ENCODE measurements at regions not wholly inside any gene's neighbourhood (a gene's known extent, or its start where the extent isn't known, plus 50 kb on each side); places are given as distances from the start of the nearest gene placed in this dataset.
A peak's percentile ranks its signal among the peaks of the same experiment; 100 is the strongest.

DNA sequence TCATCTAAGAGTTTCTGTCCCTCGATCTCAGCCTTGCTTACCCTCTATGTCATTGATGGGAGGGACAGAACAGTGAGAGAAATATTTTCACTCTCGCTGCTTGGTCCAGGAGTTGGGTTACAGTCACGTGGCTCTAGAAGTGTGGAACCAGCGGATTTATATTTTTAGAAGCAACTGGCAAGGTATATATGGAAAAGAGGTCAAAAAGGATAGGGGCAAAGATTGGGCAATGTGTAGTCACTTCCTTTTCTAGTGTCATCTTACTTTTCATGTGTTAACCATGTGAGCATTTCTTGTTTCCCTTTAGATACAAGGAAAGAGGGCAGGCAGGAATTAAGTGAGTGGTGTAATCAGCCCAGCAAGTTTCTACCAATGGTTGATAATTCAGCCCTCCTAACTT lies 111.5 kb upstream of the ZNF366 start:
- no peak overlapping the region for H3K4me3 Mint-ChIP-seq
- peaks cover 9% of the 10 kb centered on the region for H3K27me3 Mint-ChIP-seq
- no peaks in the 10 kb centered on the region for H3K9me3 Mint-ChIP-seq
- ChIA-PET CTCF (interaction anchor here (1.7 kb wide), 1 partner anchor 8 kb away, joined by 3 read pairs; no protein-coding TSS in a partner anchor), POLR2A (no interaction called here)
- H3K4me1 Mint-ChIP-seq: no peaks in the 10 kb centered on the region
- no peaks in the 10 kb centered on the region for H3K36me3 Mint-ChIP-seq (ENCODE audit: low read depth)
- DNase-seq: no peak
- no peak overlapping the region for H3K27ac Mint-ChIP-seq

DNA sequence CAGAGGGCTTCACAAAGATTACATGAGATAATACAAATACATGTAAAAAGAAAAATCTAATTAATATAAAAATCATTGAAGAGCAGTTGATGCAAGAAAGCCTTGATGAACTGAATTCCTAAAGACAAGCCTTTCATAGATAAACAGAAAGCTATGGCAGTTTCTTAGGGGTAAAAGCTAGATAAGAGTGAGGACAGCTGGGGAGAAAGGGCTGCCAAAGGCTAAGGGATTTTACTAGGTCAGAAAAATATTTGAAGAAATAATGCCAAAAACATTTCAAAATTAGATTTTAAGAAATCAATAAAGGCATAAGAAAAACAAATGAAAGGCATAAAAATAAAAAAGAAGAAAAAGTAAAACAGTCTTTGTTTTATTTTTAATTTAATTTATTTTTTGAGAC lies 107.9 kb upstream of the ZNF366 start:
- H3K4me1 Mint-ChIP-seq: no peaks in the 10 kb centered on the region
- ChIA-PET CTCF (no interaction called here), POLR2A (no interaction called here)
- H3K27me3 Mint-ChIP-seq: peaks cover 20% of the 10 kb centered on the region
- H3K4me3 Mint-ChIP-seq: no peak overlapping the region
- H3K9me3 Mint-ChIP-seq: no peaks in the 10 kb centered on the region
- H3K36me3 Mint-ChIP-seq (ENCODE audit: low read depth): no peaks in the 10 kb centered on the region
- H3K27ac Mint-ChIP-seq: no peak overlapping the region
- DNase-seq: no peak

DNA sequence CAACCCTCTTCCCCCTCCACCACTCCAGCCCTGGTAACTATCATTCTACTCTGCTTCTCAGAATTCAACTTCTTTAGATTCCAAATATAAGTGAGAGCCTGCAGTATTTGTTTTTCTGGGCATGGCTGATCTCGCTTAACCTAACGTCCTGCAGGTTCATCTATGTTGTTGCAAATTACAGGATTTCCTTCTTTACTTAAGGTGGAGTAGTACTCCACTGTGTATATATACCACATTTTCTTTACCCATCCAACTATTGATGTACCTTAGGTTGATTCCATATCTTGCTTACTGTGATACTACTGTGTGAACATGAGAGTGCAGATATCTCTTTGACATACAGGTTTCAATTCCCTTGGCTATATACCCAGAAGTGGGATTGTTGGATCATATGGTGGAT lies 106.3 kb upstream of the ZNF366 start:
- POLR2A ChIA-PET: no interaction called here
- peaks cover 17% of the 10 kb centered on the region for H3K27me3 Mint-ChIP-seq
- no peaks in the 10 kb centered on the region for H3K9me3 Mint-ChIP-seq
- H3K4me3 Mint-ChIP-seq: no peak overlapping the region
- no peak overlapping the region for H3K27ac Mint-ChIP-seq
- H3K4me1 Mint-ChIP-seq: no peaks in the 10 kb centered on the region
- no peaks in the 10 kb centered on the region for H3K36me3 Mint-ChIP-seq (ENCODE audit: low read depth)
- DNase-seq: no peak
- CTCF ChIA-PET: no interaction called here

DNA sequence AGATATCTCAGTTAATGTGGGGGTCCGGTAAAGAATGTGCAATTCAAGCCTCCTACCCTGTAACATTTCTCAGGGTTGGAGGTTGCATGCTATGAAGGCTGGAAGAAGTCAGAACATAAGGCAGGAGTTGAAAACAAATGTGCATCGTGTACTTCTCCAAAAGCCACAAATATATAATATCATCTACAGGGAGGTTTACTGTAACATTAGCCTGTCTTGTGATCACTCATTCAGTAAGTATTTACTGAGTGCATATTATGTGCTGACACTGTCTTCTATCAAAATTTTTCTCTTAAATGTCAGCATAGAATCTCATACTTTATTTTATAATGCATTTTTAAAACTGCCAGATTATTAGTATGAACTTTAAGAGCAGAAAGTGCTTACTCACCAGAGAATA lies 105.6 kb upstream of the ZNF366 start:
- Mint-ChIP-seq H3K36me3 (ENCODE audit: low read depth) (no peaks in the 10 kb centered on the region), H3K4me1 (no peaks in the 10 kb centered on the region), H3K4me3 (no peak overlapping the region), H3K27ac (no peak overlapping the region), H3K27me3 (peaks cover 17% of the 10 kb centered on the region), H3K9me3 (no peaks in the 10 kb centered on the region)
- ChIA-PET CTCF (interaction anchor here (3.9 kb wide), 1 partner anchor 206 kb away, joined by 52 read pairs; the partner anchor contains the start of gene TNPO1), POLR2A (no interaction called here)
- DNase-seq: no peak

DNA sequence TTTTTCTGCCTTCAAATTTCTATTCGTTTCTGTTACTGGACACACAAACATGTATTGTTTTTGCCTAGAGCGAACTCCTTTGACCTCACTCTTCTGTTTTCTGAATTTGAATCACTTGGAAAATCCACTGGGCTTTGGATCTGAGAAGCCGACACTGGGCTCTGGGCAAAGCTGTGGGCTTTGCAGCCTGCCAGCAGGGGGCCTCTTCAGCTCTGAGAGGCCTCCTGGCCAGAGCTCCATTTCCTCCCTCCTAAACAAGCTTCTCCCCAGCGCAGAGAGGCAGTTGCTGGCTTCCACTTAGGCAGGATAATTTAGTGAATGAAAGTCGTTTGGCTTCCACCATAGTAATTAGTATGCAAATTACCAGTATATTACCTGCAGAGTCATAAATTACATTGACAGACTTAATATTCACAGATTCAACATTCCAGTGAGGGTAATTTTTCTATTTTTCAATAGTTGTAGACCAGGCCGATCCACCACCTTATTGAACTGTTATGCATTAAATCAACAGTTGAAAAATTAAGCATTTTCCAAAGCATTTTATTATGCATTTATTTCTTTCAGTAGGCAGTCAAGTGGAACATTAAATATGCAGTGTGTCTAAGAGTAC lies 104.0 kb upstream of the ZNF366 start:
- Mint-ChIP-seq H3K27ac (no peak overlapping the region), H3K27me3 (peaks cover 15% of the 10 kb centered on the region), H3K9me3 (no peaks in the 10 kb centered on the region), H3K36me3 (ENCODE audit: low read depth) (no peaks in the 10 kb centered on the region), H3K4me1 (no peaks in the 10 kb centered on the region), H3K4me3 (no peak overlapping the region)
- POLR2A ChIA-PET: interaction anchor here (1.0 kb wide), 1 partner anchor 206 kb away, joined by 4 read pairs; no protein-coding TSS in a partner anchor
- DNase-seq: peak; percentile 38
- CTCF ChIA-PET: interaction anchor here (1.0 to 3.9 kb wide), 8 partner anchors 8 to 345 kb away, joined by 3 to 52 read pairs (median 3); partner anchors contain the start of genes FCHO2 and TNPO1

DNA sequence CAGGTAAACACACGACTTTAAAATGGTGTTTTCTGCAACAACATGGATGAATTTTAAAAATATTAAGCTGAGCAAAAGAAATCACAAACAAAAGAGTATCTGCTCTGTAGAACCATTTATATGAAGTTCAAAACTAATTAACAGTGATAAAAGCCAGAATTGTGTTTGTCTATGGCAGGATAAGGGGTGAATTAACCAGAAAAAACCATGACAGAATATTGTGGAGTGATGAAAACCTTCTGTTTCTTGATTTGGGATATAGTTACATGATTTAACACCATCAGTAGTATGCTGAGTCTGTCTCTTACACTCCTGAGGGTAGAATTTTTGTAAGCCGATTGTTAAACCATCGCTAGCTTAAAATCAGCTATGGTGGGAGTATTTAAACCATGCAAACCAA lies 101.7 kb upstream of the ZNF366 start:
- POLR2A ChIA-PET: no interaction called here
- Mint-ChIP-seq H3K27me3 (peaks cover 15% of the 10 kb centered on the region), H3K4me3 (no peak overlapping the region), H3K9me3 (no peaks in the 10 kb centered on the region), H3K4me1 (no peaks in the 10 kb centered on the region), H3K27ac (no peak overlapping the region), H3K36me3 (ENCODE audit: low read depth) (no peaks in the 10 kb centered on the region)
- CTCF ChIA-PET: interaction anchor here (0.9 to 3.9 kb wide), 2 partner anchors 210 to 227 kb away, joined by 3 to 52 read pairs; partner anchors contain the start of gene TNPO1
- no peak for DNase-seq

DNA sequence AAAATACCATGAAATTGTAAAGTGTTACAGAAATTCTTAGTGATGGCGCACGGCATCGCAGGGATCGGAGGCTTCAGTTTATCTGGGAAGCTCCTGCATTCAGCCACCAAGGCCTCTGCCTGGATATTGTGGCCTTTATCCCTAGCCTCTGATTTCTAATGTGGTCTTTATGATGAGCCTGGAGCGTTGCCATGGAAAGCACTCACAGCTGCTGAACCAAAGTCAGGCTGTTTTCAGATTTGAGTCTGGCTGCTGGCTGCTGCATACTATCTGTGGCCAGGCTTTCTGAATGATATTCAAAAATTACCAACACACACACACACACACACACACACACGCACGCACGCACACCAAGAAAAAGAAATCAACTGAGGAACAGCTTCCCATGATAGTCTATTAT lies 101.1 kb upstream of the ZNF366 start:
- no peak overlapping the region for H3K27ac Mint-ChIP-seq
- peaks cover 14% of the 10 kb centered on the region for H3K27me3 Mint-ChIP-seq
- ChIA-PET CTCF (interaction anchor here (1.2 kb wide), 1 partner anchor 14 kb away, joined by 3 read pairs; no protein-coding TSS in a partner anchor), POLR2A (no interaction called here)
- no peak for DNase-seq
- no peaks in the 10 kb centered on the region for H3K4me1 Mint-ChIP-seq
- H3K4me3 Mint-ChIP-seq: no peak overlapping the region
- no peaks in the 10 kb centered on the region for H3K9me3 Mint-ChIP-seq
- H3K36me3 Mint-ChIP-seq (ENCODE audit: low read depth): no peaks in the 10 kb centered on the region

DNA sequence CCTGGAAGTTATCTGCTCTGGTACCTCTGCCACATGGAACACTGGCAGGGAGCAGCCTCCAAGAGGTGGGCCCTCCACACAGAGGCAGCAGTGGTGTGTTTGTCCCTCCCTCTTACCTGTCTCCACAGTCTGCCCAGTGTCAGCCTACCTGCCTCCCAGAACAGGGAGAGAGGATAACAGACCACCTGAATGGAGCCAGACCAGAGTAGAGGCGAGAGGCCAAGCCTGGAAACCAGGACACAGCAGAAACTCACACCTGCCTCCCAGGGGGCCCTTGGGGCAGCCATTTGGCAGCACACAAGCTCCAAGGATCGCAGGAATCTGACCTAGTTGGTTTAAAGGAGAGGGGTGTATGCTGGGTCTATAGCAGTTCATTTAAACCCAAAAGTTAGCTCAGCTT lies 100.2 kb upstream of the ZNF366 start:
- no peak for DNase-seq
- Mint-ChIP-seq H3K9me3 (no peaks in the 10 kb centered on the region), H3K36me3 (ENCODE audit: low read depth) (no peaks in the 10 kb centered on the region), H3K4me1 (no peaks in the 10 kb centered on the region), H3K27ac (no peak overlapping the region), H3K27me3 (peaks cover 13% of the 10 kb centered on the region), H3K4me3 (no peak overlapping the region)
- ChIA-PET POLR2A (no interaction called here), CTCF (interaction anchor here (1.2 kb wide), 1 partner anchor 15 kb away, joined by 3 read pairs; no protein-coding TSS in a partner anchor)

DNA sequence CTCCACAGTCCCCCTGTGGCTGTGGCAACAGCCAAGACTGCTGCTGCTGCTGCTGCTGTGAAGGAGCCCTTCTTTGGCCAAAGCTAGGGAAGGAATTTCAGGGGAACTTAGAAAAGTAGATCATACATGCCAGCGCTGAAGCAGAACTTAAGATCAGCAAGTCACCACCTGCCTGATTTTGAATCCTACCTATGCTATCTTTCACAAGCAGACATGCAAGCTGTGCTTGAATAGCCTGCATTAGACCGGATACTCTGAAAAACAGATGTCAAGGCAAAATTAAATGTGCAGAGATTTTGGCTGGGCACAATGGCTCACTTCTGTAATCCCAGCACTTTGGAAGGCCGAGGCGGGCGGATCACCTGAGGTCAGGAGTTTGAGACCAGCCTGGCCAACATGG lies 99.3 kb upstream of the ZNF366 start:
- no peak for DNase-seq
- H3K36me3 Mint-ChIP-seq (ENCODE audit: low read depth): no peaks in the 10 kb centered on the region
- no peaks in the 10 kb centered on the region for H3K4me1 Mint-ChIP-seq
- POLR2A ChIA-PET: no interaction called here
- CTCF ChIA-PET: no interaction called here
- no peaks in the 10 kb centered on the region for H3K9me3 Mint-ChIP-seq
- H3K27ac Mint-ChIP-seq: no peak overlapping the region
- H3K4me3 Mint-ChIP-seq: no peak overlapping the region
- H3K27me3 Mint-ChIP-seq: peaks cover 13% of the 10 kb centered on the region

DNA sequence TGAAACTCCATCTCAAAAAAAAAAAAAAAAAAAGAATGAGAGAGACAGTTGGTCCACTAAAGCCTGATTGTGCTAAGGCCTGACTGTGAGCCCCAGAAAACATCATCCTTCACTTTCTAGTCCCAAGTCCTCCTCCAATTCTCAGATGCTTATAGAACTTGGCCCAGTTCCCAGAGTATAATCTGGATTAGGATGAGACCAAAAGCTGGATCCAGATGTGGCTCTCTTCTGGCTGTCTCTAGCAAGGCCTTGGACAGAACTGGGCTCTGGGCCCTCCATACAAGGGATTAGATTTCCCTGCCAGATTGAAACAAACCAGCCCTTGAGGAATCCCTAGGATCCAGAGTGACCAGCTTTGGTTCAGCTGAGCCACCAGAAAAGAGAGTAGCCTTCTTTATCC lies 98.4 kb upstream of the ZNF366 start:
- CTCF ChIA-PET: no interaction called here
- DNase-seq: no peak
- no peak overlapping the region for H3K4me3 Mint-ChIP-seq
- no peak overlapping the region for H3K27ac Mint-ChIP-seq
- H3K4me1 Mint-ChIP-seq: no peaks in the 10 kb centered on the region
- no peaks in the 10 kb centered on the region for H3K36me3 Mint-ChIP-seq (ENCODE audit: low read depth)
- peaks cover 5% of the 10 kb centered on the region for H3K27me3 Mint-ChIP-seq
- POLR2A ChIA-PET: no interaction called here
- no peaks in the 10 kb centered on the region for H3K9me3 Mint-ChIP-seq

DNA sequence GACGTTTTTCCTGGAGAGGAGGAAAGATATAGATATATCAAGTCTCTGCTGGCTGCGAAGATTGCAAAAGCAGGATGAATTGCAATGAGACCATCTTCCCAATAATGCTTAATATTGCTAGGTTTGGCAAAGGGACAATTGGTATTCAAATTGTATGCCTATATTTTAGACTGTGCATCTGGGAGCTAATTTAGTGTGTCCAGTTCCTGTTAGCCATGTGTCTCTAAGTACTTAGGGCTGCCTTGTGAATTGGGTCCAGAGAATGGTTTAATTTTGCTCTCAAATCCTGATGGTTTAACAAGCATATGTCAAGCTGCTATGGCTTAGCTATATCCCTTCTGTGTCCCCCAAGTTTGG lies 97.6 kb upstream of the ZNF366 start:
- CTCF ChIA-PET: no interaction called here
- H3K4me1 Mint-ChIP-seq: no peaks in the 10 kb centered on the region
- H3K36me3 Mint-ChIP-seq (ENCODE audit: low read depth): no peaks in the 10 kb centered on the region

DNA sequence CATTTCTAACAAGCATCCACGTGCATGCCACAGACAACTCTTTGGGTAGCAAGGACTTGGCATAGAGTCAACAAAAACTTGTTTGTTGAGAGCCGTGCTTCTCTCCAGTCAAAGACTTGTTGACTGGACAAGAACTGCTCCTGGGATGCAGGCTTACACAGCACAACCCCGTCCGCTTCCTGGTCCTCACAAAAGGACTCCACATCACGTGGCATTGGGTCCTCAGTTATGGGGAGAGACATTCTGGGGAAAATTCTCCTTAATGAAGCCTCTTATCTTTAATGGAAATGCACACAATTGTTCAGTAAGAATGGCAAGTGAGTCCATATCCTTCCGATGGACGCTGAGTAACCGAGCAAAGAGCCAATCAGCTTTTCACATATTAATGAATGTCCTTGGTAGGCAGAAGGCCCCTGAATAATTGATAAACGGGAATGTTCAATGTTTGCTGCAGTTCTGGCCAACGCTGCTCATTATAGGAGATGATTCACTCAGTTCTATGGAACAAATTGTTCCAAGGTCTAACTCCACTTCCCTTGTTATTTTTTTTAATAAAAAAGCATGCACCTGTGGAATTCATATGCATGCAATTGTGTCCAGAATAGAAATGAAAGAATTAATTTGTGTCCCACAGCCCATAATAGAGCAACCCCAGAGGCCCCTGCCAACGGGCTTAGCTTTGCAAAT lies 97.0 kb upstream of the ZNF366 start:
- peaks cover 2% of the 10 kb centered on the region for H3K27me3 Mint-ChIP-seq
- no peak overlapping the region for H3K27ac Mint-ChIP-seq
- POLR2A ChIA-PET: no interaction called here
- no peaks in the 10 kb centered on the region for H3K4me1 Mint-ChIP-seq
- no peak for DNase-seq
- no peak overlapping the region for H3K4me3 Mint-ChIP-seq
- no peaks in the 10 kb centered on the region for H3K36me3 Mint-ChIP-seq (ENCODE audit: low read depth)
- CTCF ChIA-PET: no interaction called here
- H3K9me3 Mint-ChIP-seq: no peaks in the 10 kb centered on the region

More for the DNA sequence above, 97.6 kb upstream of the ZNF366 start:
- H3K4me3 Mint-ChIP-seq: no peak overlapping the region
- H3K27ac Mint-ChIP-seq: no peak overlapping the region
- peaks cover 2% of the 10 kb centered on the region for H3K27me3 Mint-ChIP-seq
- POLR2A ChIA-PET: no interaction called here
- no peak for DNase-seq
- no peaks in the 10 kb centered on the region for H3K9me3 Mint-ChIP-seq

DNA sequence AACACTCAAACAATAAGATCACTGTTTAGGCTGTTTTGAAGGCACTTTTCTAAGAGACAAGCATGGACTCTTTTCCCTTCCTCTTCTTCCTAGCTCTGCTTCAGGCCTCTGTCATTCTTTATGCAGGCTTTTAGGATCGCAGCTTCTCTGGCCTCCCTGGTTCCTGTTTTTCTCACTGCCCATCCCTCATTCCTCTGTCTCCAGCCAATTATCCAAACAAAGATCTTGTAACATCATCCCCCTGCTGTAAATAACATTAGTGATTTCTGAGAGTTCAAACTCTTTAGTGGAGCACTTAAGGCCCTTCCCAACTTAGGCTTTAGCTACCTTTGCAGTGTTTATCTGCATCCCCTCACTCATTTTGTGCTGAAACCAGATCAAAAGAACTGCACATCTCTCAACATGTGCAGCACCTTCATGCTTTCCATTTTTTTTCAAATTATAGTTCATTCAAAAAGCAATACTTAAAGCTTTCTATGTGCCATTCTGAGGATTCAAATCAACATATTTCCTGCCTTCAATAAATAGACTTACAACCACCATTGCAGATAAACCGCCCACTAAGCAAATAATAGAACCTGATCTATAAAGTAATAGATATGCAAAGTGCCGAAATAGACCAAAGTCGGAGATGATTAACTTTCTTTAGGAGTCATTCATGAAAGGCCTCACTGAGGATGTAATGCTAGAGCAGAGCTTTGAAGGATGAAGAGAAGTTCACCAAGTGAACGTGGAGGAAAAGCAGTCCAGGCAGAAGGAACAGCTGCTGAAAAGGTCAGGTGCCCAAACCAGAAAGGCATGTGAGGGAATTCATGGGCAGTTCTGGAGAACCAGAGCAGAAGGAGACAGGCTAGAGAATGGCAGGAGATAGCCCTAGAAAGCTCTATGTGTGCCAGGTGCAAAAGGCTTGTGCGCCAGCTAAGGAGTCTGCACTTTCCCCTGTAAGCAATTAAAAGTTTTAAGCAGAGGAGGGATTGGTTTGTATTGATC lies 95.8 kb upstream of the ZNF366 start:
- ChIA-PET POLR2A (no interaction called here), CTCF (interaction anchor here (2.4 kb wide), 1 partner anchor 8 kb away, joined by 5 read pairs; no protein-coding TSS in a partner anchor)
- H3K4me1 Mint-ChIP-seq: peaks cover 2% of the 10 kb centered on the region
- H3K27ac Mint-ChIP-seq: no peak overlapping the region
- H3K4me3 Mint-ChIP-seq: no peak overlapping the region
- peaks cover 2% of the 10 kb centered on the region for H3K27me3 Mint-ChIP-seq
- H3K36me3 Mint-ChIP-seq (ENCODE audit: low read depth): no peaks in the 10 kb centered on the region
- no peaks in the 10 kb centered on the region for H3K9me3 Mint-ChIP-seq
- DNase-seq: no peak

All from activated CD4-positive, alpha-beta memory T cell treated with anti-CD3 and anti-CD28 coated beads, Interleukin-2, amount 10 ng/mL, durations not matched to agents 7 days and 5 days (primary cell).